HG03066 (cell line): ENCODE measurements at regions not wholly inside any gene's neighbourhood (a gene's known extent, or its start where the extent isn't known, plus 50 kb on each side); places are given as distances from the start of the nearest gene placed in this dataset.

Experiments
- ATAC-seq: cut with Tn5 transposase; IDR thresholded peaks from one replicate; pipeline ENCODE4 v1.9.1; 2021; ENCODE audit warnings: low read depth; ENCODE audit not compliant: unreplicated experiment

GRCh38 chr6:97668716-97669115 lies 385.7 kb upstream of the MMS22L start:
- ATAC-seq = peak; percentile 33

GRCh38 chr6:97669191-97670031 lies 386.4 kb upstream of the MMS22L start:
- peak; percentile 100 for ATAC-seq

GRCh38 chr6:97674802-97675201 lies 391.8 kb upstream of the MMS22L start:
- no peak for ATAC-seq

- ATAC-seq = no peak
These were observed 394.6 kb upstream of the MMS22L start for GRCh38 chr6:97677626-97678025.

DNA sequence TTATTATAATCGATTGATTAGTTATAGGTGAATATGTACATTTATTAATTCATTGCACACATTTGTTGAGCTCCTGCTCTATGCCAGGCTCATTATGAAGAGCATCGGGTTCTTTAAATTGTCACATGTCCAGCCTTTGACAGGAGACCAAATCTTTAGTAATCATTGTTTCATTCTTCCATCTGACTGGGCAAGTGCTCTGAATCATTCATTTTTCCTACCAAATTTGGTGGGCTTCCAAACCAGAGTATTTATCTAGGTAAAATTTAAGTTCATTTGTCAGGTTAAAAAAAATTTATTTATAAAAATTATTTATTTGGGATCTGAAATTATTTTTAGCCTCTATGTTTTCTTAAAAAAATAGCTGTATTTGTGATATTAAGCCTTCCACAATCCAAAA lies 404.9 kb upstream of the MMS22L start:
- no peak for ATAC-seq

GRCh38 chr6:97689078-97689754 lies 406.2 kb upstream of the MMS22L start:
- ATAC-seq = no peak

GRCh38 chr6:97697456-97697855 lies 414.4 kb upstream of the MMS22L start:
- no peak for ATAC-seq

- ATAC-seq = no peak
These were observed 418.8 kb upstream of the MMS22L start for GRCh38 chr6:97701801-97702200.

- ATAC-seq = no peak
These were observed 419.2 kb upstream of the MMS22L start for GRCh38 chr6:97702248-97702647.

DNA sequence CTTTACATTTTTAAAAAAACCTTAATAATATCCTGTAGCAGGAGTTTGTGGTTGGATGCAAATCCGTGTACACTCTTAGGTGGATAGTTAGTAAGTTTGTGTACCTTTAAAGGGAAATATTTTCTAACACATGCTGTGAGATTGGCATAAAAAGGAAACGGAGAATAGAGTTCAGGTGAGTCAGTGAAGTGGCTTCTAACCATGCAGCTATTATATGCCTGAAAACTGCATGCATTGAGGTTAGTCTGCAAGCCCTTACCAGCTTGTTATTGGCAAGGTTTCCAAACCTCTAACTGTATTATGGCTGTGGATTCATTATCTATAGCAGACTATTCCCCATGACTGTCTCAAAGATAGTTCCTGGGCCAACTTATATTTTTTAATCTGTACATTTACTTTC lies 420.6 kb upstream of the MMS22L start:
- no peak for ATAC-seq

GRCh38 chr6:97705568-97705967 lies 422.6 kb upstream of the MMS22L start:
- ATAC-seq = no peak

DNA sequence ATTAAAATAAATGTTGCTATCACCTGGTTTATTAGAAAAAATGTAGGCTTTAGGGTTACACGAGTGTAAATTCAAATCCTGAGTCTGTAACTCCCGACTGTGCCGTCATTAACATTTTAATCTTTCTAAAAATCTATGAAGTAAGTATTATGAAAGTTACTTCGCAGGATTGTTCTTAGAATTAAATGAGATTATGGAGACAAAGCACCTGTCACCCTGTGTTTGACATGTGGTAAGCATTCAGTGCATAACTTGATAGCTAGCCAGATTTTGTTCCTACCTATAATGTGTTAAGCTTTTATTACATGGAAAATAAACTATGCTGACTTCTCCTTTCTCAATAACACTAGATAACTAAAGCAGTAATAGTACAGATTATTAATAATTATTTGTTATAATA lies 429.7 kb upstream of the MMS22L start:
- ATAC-seq = no peak

- no peak for ATAC-seq
These were observed 431.8 kb upstream of the MMS22L start for GRCh38 chr6:97714772-97715171.

DNA sequence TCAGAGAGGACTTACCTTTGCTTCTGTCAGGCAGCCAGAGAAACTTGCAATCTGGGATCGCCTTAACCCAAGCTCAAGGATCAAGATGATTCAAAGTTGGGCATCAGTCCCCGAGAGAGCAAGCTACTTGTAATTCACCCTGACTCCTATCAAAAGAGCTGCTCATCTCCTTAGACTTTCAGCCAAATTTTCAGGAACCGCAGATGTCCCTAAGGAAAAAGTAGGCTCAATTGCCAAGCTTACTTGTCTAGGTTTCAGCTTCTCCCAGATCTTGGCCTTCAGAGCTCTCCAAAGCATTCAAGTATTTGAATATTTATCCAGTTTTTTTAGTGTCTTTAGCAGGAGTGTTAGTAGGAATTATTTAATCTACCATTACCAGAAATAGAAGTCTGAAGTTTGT lies 434.1 kb upstream of the MMS22L start:
- ATAC-seq = no peak

GRCh38 chr6:97726378-97726777 lies 443.4 kb upstream of the MMS22L start:
- no peak for ATAC-seq

- no peak for ATAC-seq
These were observed 449.0 kb upstream of the MMS22L start for GRCh38 chr6:97732045-97732444.

GRCh38 chr6:97757575-97757974 lies 474.6 kb upstream of the MMS22L start:
- ATAC-seq = no peak

DNA sequence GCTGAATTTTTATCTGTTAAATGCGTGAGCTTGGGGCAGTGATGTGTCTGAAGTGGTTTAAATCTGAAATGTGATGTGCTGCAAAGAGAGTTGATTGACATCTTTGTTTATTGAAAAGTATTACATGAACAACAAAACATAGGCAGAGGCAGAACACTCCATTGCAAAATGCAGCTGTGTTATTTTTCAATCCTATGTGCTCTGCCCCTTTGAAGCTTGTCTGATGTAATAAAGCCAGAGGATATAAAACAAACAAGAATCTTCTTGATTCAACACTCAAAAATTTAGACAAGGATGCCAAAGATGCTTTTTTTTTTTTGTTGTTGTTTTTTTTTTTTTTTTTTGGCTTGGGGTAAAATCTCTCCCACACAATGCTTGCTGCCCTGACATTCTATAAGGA lies 482.4 kb upstream of the MMS22L start:
- no peak for ATAC-seq

- ATAC-seq = no peak
These were observed 488.4 kb upstream of the MMS22L start for GRCh38 chr6:97771372-97771771.

DNA sequence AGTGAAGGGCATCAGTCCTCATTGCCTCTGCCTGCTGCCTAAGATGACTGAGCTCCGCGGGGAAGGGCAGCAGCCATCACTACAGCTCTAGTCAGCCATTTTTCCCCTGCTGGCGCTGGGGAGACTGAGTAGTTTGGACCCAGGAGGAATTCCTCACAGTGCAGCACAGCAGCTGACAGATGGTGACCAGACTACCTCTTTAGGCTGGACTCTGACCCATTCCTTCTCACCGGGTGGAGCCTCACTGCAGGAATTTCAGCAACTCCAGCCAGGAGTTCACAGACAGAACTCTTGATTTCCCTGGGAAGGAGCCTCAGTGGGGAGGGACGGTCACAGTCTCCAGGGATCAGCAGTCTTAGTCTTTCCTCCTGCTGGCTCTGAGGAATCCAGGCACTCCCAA lies 492.0 kb upstream of the MMS22L start:
- no peak for ATAC-seq

DNA sequence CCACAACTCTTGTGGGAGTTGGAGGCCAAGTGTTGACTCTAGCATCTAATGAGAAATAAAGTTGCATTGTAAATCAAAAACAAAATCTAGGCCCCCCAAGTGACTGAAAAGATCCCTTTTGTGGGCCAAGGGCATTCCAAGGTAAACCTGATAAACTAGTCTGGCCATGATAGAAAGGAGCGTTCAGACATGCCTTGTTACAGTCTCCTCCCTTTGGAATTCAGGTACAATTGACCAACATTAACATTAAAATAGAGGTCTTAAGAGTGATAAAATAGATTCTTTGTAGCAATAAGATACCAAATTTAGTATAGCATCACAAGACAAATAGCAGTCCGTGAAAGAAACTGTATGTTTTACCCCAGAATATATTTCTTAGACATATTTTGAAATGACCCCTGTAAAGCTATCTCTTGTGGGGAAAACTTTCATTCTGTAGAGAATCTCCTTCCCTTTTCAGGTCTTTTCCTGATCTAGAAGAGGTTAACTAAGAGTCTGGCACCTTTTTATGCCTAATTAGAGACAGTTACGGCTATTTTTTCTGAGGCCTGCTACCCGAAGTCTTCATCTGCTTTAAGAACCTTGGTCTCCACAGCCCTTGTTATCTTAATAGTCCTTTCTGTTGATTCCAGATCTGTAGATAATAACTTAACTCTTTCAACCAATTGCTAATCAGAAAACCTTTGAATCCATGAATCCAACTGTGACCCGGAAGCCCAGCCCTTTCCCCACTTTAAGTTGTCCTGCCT lies 495.4 kb upstream of the MMS22L start:
- ATAC-seq = no peak
